KMS-11 (cell line): ENCODE measurements at regions not wholly inside any gene's neighbourhood (a gene's known extent, or its start where the extent isn't known, plus 50 kb on each side); places are given as distances from the start of the nearest gene placed in this dataset.

Source experiments
- H2AFZ ChIP-seq: fragments of 200-600 bp; sonication (generic); 2 replicates; pipeline ENCODE4 v1.6.1; 2016; ENCODE audit warnings: antibody characterized with exemption, mixed run types, low read depth
- H3K27ac ChIP-seq: fragments of 200-600 bp; sonication (generic); 2 replicates; pipeline ENCODE4 v1.6.1; 2016; ENCODE audit warnings: mild to moderate bottlenecking, mixed run types
- H3K27me3 ChIP-seq: fragments of 200-600 bp; sonication (generic); 2 replicates; pipeline ENCODE4 v1.6.1; 2017; ENCODE audit warnings: mild to moderate bottlenecking, low read depth, mixed run types, moderate library complexity; ENCODE audit not compliant: insufficient read depth
- H3K36me3 ChIP-seq: fragments of 200-600 bp; sonication (generic); 2 replicates; pipeline ENCODE4 v1.6.1; 2017; ENCODE audit warnings: mild to moderate bottlenecking, mixed run types; ENCODE audit not compliant: insufficient read depth
- H3K4me1 ChIP-seq: fragments of 200-600 bp; sonication (generic); 2 replicates; pipeline ENCODE4 v1.6.1; 2016; ENCODE audit warnings: mild to moderate bottlenecking, low read depth, mixed run types; ENCODE audit not compliant: poor library complexity, severe bottlenecking
- H3K4me2 ChIP-seq: fragments of 200-600 bp; sonication (generic); 2 replicates; pipeline ENCODE4 v1.7.0; 2016; ENCODE audit warnings: mild to moderate bottlenecking, mixed run types
- H3K4me3 ChIP-seq: fragments of 200-600 bp; sonication (generic); IDR thresholded peaks from 2 replicates; pipeline ENCODE4 v1.6.1; 2017; ENCODE audit warnings: low read depth, low read length, mixed read lengths; ENCODE audit not compliant: insufficient read depth
- H3K79me2 ChIP-seq: fragments of 200-600 bp; sonication (generic); 2 replicates; pipeline ENCODE4 v1.6.1; 2016; ENCODE audit warnings: low read depth, mixed run types; ENCODE audit not compliant: insufficient read depth
- H3K9ac ChIP-seq: fragments of 200-600 bp; sonication (generic); 2 replicates; pipeline ENCODE4 v1.6.1; 2016; ENCODE audit warnings: mild to moderate bottlenecking, mixed run types
- H4K20me1 ChIP-seq: fragments of 200-600 bp; sonication (generic); 2 replicates; pipeline ENCODE4 v1.6.1; 2016; ENCODE audit warnings: mild to moderate bottlenecking, mixed run types; ENCODE audit not compliant: insufficient read depth
- CTCF ChIP-seq: fragments of 200-600 bp; sonication (generic); conservative IDR thresholded peaks from 2 replicates; pipeline ENCODE4 v1.6.1; 2017; ENCODE audit warnings: low read depth, mild to moderate bottlenecking, antibody characterized with exemption, low read length, moderate library complexity, mixed read lengths

DNA sequence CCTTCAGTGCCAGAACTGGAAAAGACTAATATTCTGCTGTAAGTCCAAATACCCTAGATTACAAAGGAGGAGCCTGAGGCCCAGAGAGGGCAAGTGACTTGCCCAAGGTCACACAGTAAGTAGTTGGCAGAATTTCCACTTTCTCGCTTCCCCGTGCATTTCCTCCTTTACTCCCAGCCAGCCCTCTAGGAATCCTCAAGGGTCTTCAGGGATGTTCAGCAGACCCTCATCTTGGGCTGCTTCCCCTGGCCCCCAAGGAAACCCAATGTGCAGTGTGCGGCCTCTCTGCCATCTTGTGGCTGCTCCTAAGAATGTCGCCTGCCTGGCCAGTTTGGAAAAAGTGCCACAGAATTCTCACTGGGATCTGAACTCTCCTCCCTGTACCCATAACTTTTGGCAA is 217.7 kb upstream of the LRFN2 start:
- Histone ChIP-seq H3K27me3 (no peaks in the 10 kb centered on the region), H3K27ac (no peak overlapping the region), H2AFZ (no peak overlapping the region), H3K79me2 (no peaks in the 10 kb centered on the region), H3K4me3 (no peak overlapping the region), H4K20me1 (no peaks in the 10 kb centered on the region), H3K36me3 (no peaks in the 10 kb centered on the region), H3K4me2 (no peak overlapping the region), H3K9ac (no peak overlapping the region), H3K4me1 (no peaks in the 10 kb centered on the region)
- no peak for TF ChIP-seq CTCF

DNA sequence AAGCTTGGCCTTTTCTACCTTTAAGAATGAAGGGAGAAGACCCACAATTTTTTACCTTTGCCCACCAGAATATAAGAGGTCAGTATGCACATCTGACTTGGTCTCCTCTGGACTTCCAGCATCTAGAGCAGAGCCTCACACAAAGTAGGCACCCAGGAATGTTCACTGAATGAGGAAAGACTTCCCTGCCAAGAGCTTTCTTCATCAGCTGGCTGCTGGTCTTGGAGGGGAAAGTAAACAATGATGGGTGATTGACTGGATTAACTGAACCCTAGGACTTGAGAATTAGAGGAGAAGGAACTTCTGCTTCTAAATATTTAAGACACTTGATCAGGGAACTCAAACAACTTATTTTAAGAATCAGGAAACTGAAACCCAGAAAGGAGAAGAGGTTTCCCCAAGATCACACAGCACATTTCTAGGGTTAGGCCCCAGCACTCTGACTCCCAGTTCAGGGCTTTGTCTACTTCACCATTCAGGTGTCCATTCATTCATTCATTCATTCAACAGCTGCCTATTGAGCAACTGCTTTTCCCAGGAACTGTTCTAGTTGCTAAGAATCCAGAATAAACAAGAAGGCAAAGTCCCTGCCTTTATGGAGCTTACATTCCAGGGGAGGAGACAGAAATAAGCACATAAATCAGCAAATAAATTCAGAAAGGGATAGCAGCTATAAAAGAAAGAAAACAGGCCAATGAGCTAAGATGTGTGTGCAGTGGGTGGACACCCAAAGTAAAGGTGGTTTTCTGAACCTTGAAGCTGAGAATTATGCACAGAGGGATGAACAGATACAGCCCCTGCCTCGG is 216.9 kb upstream of the LRFN2 start:
- no peak for TF ChIP-seq CTCF
- Histone ChIP-seq H3K4me3 (no peak overlapping the region), H2AFZ (no peak overlapping the region), H3K9ac (no peak overlapping the region), H4K20me1 (no peaks in the 10 kb centered on the region), H3K27ac (no peak overlapping the region), H3K4me2 (no peak overlapping the region), H3K4me1 (no peaks in the 10 kb centered on the region), H3K36me3 (no peaks in the 10 kb centered on the region), H3K79me2 (no peaks in the 10 kb centered on the region), H3K27me3 (no peaks in the 10 kb centered on the region)

DNA sequence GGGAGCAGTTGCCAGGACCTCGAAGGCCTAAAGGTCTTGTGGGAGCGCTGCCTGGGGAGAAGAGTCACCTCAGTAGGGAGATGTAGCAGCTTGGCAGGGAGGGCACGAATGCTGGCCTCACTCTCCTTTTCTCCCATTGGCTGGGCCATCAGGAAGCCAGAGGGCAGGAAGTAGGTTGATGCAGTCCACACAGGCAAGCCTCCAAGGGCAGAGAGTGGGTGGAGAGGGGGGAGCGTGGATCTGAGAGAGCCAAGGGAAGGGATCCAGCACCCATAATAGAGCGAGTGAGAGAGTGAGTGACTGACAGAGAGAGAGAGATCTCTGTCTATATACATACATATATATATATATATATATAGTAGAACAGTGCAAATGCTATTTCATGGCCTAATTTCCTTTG is 215.3 kb upstream of the LRFN2 start:
- no peaks in the 10 kb centered on the region for H3K36me3 ChIP-seq
- no peak overlapping the region for H3K4me3 ChIP-seq
- H3K4me2 ChIP-seq: no peak overlapping the region
- no peaks in the 10 kb centered on the region for H3K79me2 ChIP-seq
- H3K9ac ChIP-seq: no peak overlapping the region
- no peaks in the 10 kb centered on the region for H4K20me1 ChIP-seq
- no peaks in the 10 kb centered on the region for H3K4me1 ChIP-seq
- TF ChIP-seq CTCF: no peak
- no peaks in the 10 kb centered on the region for H3K27me3 ChIP-seq
- no peak overlapping the region for H3K27ac ChIP-seq
- H2AFZ ChIP-seq: no peak overlapping the region

DNA sequence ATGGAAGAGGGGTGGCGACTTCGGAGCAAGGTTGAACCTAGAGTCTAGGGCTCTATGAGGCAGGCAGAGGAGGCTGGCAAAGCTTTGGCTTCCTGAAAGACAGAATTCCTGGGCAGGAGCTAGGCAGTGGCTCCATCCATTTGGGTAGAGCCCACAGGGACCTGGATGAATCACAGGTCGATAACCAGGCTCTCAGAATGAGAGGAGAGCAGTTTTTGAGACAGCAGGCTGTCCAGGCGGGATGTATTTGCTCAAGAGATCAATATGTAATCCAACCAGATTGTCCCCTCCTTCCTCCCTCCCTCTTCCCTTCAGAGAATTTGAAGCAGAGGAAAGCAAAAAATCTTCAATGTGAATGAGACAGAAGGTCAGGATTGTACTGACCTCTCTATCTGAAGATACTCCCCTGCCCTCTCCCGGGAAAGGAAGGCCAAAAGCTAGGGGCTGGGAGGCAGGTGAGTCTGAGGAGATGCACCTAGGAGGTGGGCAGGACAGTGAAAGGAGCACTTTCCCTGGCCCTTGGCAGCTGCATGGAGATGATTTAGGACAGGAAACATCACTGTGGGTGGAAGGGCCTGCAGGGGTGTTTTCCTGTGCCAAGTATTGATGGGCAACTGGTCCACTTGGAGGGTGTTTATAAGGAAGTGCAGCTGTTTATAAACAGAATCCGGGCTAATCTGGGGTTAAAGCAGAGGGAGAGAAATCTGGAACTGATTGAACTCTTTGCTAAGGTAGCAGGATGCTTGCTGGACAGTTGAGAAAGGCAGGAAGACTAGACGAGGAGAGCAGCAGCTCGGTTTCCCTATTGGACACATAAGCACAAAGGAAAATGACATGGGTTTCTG is 212.4 kb upstream of the LRFN2 start:
- Histone ChIP-seq H3K27me3 (no peaks in the 10 kb centered on the region), H2AFZ (no peak overlapping the region), H3K4me1 (no peaks in the 10 kb centered on the region), H3K36me3 (no peaks in the 10 kb centered on the region), H3K9ac (no peak overlapping the region), H3K79me2 (no peaks in the 10 kb centered on the region), H4K20me1 (no peaks in the 10 kb centered on the region), H3K4me2 (no peak overlapping the region), H3K4me3 (no peak overlapping the region), H3K27ac (no peak overlapping the region)
- TF ChIP-seq CTCF: no peak
